GM19351 (cell line): ENCODE measurements at regions not wholly inside any gene's neighbourhood (a gene's known extent, or its start where the extent isn't known, plus 50 kb on each side); places are given as distances from the start of the nearest gene placed in this dataset.

Experiments
- ATAC-seq: cut with Tn5 transposase; IDR thresholded peaks from one replicate; pipeline ENCODE4 v1.9.1; 2021; ENCODE audit warnings: mild to moderate bottlenecking, moderate library complexity; ENCODE audit not compliant: unreplicated experiment

- ATAC-seq: no peak
These were observed 480.3 kb upstream of the POT1 start for GRCh38 chr7:125409921-125410320.

DNA sequence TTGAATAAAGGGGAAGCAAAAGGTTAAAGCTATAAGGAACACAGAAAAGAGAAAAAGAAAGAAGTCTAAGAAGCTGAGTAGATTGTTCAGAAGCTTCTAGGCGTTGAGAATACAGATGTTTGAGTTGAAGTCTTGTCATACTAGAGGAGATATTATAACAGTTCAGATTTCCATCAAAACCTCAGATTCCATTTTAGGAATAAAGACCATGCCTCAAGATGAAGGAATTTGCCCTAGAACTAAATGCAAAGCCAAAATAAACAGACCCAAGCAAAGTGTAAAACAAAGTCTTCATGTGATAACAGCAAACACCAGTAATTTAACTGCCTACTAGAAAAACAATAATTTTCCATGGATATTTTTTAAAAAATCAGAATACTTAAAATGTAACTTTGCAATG is 476.5 kb upstream of the POT1 start:
- ATAC-seq: no peak

DNA sequence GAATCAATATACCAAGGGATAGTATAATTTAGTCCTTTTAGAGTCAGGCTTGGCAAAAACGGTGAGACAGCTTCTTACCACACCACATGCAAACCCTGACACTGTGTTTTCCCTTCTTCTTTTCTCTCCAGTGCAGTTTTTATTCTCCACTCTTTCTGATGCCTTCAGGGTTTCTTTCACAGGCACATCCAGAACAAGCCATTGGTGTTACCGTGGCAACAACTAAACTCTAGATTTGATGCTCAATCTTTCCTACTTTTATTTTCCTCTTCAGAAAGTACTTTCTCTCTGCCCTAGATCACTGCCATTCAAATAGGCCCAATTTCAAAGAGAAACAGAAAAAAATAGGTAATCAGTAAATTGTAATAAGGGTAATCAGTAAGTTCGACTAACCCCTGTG is 469.8 kb upstream of the POT1 start:
- ATAC-seq: no peak

DNA sequence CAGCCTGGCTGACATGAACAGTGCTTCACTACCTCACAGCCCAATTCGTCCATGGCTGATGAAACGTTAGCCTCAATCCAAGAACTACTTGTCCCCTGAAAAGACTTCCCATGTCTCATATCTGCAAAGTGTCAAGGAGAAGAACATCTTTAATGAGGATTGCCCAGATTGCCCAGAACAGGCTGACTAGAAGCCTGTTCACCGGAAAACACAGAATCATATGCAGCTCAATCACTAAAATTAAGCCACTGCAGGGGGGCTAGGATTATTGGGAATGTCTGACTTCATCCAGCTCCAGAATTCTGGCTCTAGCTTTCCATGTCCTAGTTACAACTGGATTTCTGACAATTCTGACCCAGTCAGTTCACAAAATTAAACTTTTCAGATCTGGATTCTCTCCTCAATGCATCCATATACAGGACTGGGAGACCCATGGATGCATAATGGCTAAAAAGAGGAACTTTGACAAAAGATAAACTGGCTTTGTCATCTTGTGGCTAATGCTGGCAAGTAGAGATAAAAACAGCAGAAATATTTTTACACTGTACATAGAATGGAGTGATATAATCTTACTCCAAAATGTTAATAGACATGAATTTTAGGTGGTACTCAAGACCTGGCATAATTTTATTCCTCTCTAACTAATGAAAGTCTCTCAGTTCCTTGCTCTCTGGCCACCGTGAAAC is 467.0 kb upstream of the POT1 start:
- ATAC-seq: no peak

DNA sequence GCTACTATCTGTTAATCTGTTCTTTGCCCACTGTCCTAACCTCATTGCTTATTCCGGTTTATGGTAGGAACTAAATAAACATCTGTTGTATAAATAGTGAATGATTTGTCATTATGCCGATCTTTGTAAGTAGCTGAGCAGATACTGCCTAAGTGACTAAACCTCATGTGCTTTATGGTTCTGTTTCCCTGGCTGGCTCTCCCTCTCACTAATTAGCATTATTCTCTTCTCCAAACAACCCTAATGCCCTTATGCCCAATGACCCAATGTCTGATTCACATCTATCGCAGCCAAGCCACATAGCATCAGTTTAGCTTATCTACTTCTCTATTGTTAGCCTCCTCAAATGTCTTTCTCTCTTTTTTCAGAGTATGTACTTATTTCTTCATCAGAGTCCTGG is 462.3 kb upstream of the POT1 start:
- ATAC-seq: no peak

DNA sequence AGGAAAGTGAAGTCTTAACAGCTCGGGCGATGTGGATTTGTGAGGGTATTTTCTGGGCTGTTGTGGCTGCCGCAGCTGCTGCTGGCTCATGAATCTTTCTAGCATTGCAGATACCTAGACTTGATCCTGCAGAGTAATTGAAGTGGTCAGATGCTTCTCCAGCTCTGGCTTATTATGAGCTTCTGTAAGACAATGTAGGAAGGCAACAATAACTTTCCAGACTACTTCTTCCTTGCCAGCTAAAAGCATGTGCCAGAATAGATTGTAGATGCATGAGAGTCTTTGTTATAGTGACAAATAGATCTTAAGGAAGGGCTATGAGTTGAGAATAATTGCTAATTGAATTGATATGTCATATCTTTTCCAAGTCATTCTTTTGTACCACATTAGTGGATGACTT is 461.4 kb upstream of the POT1 start:
- no peak for ATAC-seq

DNA sequence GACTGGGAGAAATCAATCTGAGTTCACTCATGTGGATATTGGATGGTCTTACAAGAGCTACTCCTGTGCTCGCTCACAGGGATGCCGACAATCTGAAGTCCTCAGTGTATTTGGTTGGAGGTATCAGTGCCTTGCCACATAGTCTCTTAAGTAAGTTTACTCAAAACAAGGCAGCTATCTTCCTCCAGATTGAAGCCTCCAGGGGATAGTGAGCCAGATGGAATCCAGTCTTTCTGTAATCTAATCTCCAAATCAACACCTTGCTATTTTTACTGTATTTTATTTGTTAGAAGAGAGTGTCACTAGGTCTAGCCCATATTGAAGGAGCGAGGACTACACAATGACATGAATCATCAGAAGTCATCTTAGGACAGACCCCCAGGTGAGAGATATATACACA is 456.6 kb upstream of the POT1 start:
- ATAC-seq: no peak

- ATAC-seq: no peak
These were observed 453.7 kb upstream of the POT1 start for GRCh38 chr7:125383324-125383723.

- ATAC-seq: no peak
These were observed 452.8 kb upstream of the POT1 start for GRCh38 chr7:125382401-125382800.

DNA sequence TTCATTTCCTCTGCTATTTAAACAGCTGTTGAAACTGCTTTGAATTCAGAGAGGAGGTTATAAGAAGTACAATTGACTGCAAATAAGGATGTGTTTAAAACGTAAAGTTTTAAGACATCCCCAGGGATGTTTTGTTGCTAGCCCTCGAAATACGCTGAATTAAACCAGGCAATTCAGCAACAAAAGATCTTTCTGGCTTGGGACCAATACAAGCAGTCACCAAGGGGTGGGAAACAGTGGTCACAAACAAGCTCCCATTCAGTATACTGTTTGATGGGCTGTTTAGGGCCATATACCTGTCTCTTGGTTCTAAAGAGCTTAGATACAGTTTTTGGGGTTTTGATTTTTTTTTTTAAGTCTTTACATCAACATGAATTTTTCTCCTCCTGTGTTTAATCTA is 446.3 kb upstream of the POT1 start:
- ATAC-seq: no peak

GRCh38 chr7:125370502-125370901 is 440.9 kb upstream of the POT1 start:
- ATAC-seq: no peak

DNA sequence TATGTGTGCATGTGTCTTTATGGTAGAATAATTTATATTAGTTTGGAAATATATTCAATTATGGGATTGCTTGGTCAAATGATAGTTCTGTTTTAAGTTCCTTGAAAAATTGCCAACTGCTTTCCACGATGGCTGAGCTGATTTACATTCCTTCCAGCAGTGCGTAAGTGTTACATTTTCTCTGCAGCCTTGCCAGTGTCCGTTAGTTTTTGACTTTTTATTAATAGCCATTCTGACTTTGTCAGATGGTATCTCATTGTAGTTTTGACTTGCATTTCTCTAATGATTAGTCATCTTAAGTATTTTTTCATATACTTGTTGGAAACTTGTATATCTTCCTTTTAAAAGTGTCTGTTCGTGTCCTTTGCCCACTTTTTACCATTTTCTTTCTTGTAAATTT is 434.2 kb upstream of the POT1 start:
- ATAC-seq: no peak

GRCh38 chr7:125358551-125359167 is 429.0 kb upstream of the POT1 start:
- ATAC-seq: no peak

- no peak for ATAC-seq
These were observed 428.2 kb upstream of the POT1 start for GRCh38 chr7:125357676-125358455.

- peak; percentile 81 for ATAC-seq
These were observed 426.3 kb upstream of the POT1 start for GRCh38 chr7:125355899-125356298.

DNA sequence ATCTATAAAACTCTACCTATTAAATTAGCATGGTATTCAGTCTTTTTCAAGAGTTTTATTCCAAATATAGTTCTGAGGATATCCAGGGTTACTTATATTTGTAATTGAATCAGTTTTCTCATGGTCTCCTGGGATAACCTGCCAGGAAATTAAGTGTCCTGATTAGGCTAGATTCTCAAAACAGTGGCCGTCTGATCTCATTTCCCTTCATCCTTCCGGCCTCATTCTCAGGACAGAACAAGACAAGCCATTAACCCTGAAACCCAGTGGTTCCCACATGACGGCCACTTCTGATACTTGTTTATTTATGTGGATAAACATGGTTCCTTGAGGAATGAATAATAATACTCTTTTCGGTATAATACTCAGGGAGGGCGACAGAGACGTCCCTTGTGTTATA is 417.6 kb upstream of the POT1 start:
- ATAC-seq: no peak

DNA sequence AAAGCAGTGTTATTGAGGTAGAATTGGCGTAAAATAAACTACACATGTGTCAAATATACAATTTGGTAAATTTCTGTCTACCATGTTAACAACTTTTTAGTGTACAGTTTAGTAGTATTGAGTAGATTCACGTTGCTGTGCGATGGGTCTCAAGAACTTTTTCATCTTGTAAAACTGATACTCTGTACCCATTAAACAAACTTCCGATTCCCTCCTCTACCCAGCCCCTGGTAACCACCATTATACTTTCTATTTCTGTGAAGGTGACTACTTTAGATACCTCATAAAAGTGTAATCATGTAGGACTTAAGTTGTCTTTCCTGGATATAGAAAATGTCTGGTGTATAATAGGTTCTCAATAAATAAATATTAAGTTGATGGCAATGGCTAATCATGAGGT is 408.5 kb upstream of the POT1 start:
- ATAC-seq: no peak

- no peak for ATAC-seq
These were observed 406.7 kb upstream of the POT1 start for GRCh38 chr7:125336326-125336725.

DNA sequence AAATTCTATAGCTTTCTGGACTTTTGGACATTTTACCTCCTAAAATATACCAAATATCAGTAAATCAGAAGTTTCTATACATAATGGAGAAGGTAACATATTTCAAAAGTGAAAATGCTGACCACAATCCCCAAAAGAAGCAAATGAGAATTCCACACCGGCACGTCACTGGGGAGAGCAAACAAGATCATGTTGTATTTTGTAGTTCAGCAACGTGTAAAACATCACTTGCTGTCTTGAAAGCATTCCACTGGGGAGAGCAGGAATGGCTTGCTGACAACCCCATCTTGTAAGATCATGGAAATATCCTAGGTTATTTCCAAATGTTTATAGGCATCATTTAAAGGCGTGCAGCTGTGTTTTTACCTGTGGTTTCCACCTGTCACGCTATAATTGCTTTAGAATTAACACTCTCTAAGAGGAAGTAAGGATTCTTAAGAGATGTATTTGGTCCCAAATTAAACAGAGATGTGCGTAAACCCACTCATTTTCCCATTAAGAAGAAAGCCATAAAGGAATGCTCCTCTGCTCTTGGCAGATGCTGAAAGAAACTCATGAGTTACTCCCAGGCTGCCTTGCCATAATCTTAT is 397.1 kb upstream of the POT1 start:
- no peak for ATAC-seq

DNA sequence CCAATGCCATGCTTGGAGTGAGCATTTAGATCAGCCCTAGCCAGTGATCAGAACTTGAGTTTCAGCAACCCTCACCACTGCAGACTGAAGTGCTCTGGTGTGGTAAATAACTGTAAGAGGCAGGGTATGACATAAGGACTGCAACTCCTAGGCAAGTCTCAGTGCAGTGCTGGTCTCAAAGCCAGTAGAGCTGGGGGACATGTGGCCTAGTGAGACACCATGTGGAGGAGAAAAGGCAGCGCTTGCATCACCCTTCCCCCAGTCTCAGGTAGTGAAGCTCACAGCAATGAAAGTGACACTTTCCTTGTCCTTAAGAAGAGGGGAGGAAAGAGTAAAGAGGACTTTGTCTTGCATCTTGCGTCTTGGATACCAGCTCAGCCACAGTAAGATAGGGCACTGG is 386.8 kb upstream of the POT1 start:
- no peak for ATAC-seq

DNA sequence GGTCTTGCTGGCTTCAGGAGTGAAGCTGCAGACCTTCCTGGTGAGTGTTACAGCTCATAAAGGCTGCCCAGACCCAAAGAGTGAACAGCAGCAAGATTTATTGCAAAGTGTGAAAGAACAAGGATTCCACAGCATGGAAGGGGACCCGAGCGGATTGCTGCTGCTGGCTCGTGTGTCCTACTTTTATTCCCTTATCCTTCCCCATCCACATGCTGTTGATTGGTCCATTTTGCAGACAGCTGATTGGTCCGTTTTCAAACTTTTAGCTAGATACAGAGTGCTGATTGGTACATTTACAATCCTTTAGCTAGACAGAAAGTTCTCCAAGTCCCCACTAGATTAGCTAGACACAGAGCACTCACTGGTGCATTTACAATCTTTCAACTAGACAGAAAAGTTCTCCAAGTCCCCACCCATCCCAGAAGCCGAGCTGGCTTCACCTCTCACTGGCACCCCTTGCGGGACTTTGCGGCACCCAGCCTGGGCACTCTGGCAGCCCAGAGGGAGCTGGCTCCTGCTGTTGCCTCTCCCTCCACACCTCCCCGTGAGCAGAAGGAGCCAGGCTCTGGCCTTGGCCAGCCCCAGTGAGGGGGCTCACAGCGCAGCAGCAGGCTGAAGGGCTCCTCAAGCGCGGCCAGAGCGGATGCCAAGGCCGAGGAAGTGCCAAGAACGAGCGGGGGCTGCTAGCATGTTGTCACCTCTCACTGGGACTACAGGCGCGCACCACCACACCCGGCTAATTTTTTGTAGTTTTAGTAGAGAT is 369.6 kb upstream of the POT1 start:
- ATAC-seq: no peak
